ACHN (cell line): ENCODE measurements at regions not wholly inside any gene's neighbourhood (a gene's known extent, or its start where the extent isn't known, plus 50 kb on each side); places are given as distances from the start of the nearest gene placed in this dataset.
"Not testable (repeated sequence)": the region's sequence is repeated elsewhere in the genome, so short reads cannot be mapped to it uniquely, and the experiment has no call there.

Source experiments
- DNase-seq: peaks from one replicate; pipeline ENCODE4 v3.0.0-alpha.2; 2015
- in situ Hi-C: cut with HindIII; loops from 2 replicates; pipeline ENCODE4 v1.10.0; 2017; ENCODE audit warnings: low sequenced_read_pairs, low pct_ligation_motif_present, low pct_unique_long_range_greater_than_20kb

DNA sequence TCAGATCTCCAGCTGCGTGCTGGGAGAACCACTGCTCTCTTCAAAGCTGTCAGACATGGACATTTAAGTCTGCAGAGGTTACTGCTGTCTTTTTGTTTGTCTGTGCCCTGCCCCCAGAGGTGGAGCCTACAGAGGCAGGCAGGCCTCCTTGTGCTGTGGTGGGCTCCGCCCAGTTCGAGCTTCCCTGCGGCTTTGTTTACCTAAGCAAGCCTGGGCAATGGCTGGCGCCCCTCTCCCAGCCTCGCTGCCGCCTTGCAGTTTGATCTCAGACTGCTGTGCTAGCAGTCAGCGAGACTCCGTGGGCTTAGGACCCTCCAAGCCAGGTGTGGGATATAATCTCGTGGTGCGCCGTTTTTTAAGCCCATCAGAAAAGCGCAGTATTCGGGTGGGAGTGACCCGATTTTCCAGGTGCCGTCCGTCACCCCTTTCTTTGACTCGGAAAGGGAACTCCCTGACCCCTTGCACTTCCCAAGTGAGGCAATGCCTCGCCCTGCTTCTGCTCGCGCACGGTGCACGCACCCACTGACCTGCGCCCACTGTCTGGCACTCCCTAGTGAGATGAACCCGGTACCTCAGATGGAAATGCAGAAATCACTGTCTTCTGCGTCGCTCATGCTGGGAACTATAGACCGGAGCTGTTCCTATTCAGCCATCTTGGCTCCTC, 189.6 kb upstream of the MAD2L1 start:
- DNase-seq, in situ Hi-C loops: not testable (repeated sequence)

- in situ Hi-C loops = no loop called here
These were observed 171.8 kb upstream of the MAD2L1 start for GRCh38 chr4:120238277-120238973.

DNA sequence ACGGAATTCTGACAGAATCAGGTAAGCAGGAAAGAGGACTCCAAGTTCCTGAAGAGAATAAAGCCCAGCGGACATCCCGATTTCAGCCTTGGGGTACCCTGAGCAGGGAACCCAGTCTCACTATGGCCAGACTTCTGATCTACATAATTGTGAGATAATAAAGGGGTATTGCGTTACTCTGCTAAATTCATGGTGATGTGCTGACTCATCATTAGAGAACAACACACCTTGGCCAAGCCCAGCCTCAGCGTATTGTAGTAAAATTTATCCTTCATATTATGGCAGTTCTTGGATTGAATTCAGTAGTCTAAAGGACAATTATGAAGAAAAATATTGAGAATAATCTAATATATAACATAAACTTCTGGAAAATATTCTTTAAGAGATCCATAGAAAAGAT, 170.2 kb upstream of the MAD2L1 start:
- in situ Hi-C loops = no loop called here
- DNase-seq = no peak

More at GRCh38 chr4:120238277-120238973, 171.8 kb upstream of the MAD2L1 start:
- no peak for DNase-seq

DNA sequence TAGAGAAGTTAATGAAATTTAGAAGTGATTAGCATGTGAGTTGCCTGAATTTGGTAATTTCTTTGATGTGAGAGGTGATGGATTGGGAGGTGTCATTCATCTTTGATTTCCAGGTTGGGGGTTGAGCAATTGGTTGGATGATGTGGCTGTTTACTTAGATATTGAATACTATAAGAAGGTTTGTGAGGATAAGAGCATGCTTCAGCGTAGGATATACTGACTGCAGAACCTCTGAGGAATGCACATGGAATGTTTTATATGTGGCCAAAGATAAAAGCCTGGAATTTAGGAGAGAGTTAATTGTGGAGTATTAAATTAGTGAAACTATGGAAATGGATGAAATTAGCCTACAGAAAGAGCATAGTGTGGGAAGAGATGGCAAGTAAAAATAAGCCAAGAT, 165.4 kb upstream of the MAD2L1 start:
- in situ Hi-C loops = no loop called here
- DNase-seq = no peak

DNA sequence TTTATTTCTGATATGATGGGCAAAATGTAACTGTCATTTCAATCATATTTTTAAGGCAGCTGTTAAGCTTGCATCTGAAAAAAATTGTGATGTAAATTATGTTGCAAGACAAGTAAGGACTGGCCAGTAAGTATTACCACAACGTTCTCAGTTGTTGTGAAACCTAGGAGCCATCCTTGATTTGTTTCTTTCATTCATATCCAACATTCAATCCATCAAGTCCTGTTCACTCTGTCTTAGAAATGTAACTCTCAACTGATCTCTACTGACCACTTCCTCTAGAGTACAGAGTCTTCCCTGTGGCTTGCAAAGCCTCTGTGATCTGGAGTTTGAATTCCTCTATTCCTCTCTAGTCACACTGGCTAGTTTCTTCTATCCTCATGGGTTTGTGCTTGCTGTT, 161.4 kb upstream of the MAD2L1 start:
- in situ Hi-C loops = no loop called here
- DNase-seq = no peak

DNA sequence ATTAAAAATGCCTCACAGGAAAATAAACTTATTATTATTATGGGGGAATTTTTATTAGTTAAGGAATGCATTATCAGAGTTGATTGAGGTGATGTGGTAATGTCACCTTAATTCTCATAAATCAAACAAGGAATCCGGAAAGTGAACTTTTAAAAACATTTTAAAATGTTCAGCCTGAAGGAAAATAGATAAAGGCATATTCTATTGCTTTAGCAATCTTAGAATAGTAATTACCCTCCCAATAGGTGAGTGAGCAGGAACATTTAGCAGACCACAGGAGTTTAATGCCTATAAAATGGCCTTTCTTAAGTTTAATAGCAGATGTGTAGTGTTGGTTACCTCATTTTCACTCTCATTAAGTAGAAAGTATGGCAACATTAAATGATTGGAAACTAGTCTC, 160.9 kb upstream of the MAD2L1 start:
- in situ Hi-C loops = no loop called here
- DNase-seq = no peak

DNA sequence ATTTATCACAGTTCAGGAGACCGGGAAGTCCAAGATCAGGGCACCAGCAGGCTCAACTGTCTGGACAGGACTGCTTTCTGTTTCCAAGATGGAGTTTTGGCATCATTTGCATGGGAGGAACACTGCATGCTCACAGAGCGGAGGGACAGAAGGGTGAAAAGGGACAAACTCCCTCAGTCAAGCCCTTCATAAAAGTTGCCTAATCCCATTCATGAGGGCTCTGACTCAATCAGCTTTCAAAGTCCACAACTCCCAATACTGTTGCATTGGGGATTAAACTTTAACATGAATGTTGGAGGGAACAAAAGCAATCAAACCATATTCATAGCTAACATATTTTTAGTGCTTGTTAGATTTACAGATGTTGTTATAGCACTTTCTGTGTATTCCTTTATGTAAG, 158.9 kb upstream of the MAD2L1 start:
- no peak for DNase-seq
- in situ Hi-C loops = no loop called here

- in situ Hi-C loops = no loop called here
These were observed 152.3 kb upstream of the MAD2L1 start for GRCh38 chr4:120218981-120219380.

DNA sequence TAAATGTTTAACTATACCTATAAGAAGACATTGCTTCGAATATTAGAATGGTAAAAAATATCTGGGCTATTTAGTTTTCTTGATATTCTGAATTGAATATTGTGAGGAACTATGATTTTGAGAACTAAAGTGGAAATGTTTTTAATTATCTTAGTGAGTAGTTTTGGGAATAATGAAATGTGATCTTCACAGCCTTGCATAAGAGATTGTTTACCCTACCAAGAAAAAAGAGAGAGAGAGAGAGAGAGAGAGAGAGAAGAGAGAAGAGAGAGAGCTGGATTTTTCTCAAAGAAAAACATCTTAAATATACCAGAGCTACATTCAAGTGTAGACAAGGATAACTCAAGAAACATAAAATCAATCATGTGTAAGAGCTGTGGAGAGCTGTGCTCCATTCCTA, 148.7 kb upstream of the MAD2L1 start:
- in situ Hi-C loops = no loop called here
- DNase-seq = no peak

More at GRCh38 chr4:120218981-120219380, 152.3 kb upstream of the MAD2L1 start:
- no peak for DNase-seq

GRCh38 chr4:120211408-120212015, 144.9 kb upstream of the MAD2L1 start:
- no peak for DNase-seq
- in situ Hi-C loops = no loop called here

GRCh38 chr4:120209706-120210105, 143.1 kb upstream of the MAD2L1 start:
- in situ Hi-C loops = no loop called here
- DNase-seq = no peak

DNA sequence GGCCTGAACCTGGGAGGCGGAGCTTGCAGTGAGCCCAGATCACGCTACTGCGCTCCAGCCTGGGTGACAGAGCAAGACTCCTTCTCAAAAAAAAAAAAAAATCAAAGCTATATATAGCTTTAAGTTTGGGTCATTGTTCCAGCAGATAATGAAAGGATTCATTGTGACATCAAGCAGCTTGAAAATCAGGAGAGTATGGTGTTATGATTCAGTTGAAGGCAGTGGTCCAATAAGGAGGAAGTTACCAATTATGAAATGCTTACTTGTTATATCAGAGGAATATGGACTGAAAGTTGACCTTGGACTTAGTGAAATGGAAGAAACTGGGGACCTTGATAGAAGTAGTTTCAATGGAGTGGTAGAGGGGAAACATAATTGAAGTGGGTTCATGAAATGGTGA, 140.4 kb upstream of the MAD2L1 start:
- in situ Hi-C loops = no loop called here
- DNase-seq = no peak

DNA sequence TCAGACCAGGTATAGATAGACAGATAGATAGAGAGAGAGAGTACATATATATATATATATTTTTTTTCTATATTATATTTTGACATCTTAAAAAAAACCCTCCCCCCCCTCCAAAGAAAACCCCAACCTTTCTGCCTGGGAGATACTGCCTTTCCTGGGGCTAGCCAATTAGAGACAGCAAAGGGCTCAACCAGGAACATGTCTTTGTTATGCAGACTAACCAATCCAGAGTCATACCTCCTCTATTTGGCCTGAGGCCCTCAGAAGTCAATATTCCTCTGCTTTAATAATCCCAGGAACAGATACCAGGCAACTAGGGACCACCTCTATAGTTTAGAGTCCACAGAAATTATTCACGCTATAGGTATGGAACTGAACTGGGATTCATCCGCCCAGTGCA, 135.6 kb upstream of the MAD2L1 start:
- in situ Hi-C loops = no loop called here
- no peak for DNase-seq

DNA sequence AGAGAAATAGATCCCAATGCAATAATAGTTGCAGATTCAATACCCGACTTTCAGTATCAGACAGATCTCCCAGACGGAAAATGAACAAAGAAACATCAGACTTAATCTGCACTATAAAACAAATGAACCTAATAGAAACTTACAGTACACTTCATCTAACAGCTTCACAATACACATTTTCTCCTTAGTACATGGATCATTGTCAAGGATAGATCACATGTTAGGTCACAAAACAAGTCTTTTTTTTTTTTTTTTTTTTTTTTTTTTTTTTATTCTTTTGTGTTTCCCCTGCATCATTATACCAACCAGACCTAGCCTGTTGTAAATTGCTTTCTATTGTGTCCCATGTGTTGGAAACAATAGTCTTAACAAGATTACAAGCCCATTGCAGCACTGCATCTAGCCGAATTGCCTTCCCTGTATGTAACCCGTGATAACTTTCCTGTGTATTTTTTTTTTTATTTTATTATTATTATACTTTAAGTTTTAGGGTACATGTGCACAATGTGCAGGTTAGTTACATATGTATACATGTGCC, 134.0 kb upstream of the MAD2L1 start:
- in situ Hi-C loops, DNase-seq: not testable (repeated sequence)

GRCh38 chr4:120198411-120198810, 131.8 kb upstream of the MAD2L1 start:
- in situ Hi-C loops = no loop called here
- no peak for DNase-seq

DNA sequence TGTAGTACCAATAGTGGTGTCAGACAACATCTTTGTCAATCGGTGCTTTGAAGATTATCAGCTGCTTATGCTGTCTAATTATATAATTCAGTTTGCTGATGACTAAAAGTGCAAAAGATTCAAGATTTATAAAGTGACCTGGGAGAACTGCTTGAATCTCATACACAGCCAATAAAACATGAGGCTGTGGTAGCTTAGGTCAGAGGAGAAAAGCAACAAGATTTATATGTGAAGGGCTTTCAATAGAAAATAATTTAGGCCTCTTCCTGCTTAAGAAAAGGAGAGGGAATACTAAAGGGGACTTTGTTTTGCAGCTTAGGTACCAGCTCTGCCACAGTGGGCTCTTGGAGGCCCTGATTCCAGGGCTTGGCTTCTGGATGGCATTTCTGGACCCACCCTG, 111.0 kb upstream of the MAD2L1 start:
- in situ Hi-C loops = no loop called here
- no peak for DNase-seq

DNA sequence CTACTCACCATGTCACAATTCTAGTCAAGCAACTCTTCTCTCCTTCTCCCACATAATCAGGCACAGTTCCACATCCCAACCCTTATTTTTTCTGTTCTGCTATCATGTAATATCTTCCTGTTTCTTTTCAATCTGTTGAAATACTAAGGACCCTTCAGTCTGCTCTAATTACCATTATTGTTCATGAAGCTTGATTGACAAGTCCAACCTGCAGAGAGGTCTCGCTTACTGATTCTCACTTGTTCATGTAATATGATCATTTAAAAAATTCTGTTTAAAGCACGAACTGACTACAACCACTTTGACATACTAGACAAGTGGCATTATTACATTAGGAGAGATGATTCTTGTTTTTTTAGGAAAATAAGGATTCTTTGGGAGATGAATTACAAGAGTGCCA, 108.6 kb upstream of the MAD2L1 start:
- in situ Hi-C loops = no loop called here
- DNase-seq = no peak

- in situ Hi-C loops = no loop called here
- DNase-seq = no peak
These were observed 97.2 kb upstream of the MAD2L1 start for GRCh38 chr4:120163895-120164294.

GRCh38 chr4:120158841-120159463, 92.3 kb upstream of the MAD2L1 start:
- in situ Hi-C loops = no loop called here
- DNase-seq = no peak
